A673 (cell line): ENCODE measurements at regions not wholly inside any gene's neighbourhood (a gene's known extent, or its start where the extent isn't known, plus 50 kb on each side); places are given as distances from the start of the nearest gene placed in this dataset.

ENCODE experiments used
- BruUV-seq: library from RNA; stranded (reverse); fragments of 400-500 nt; replicated peaks from 2 replicates; lab custom pipeline; 2021; lab: Mats Ljungman, UMichigan
- CTCF ChIA-PET: fragments of 300-600 bp; sonication (Branson Sonifier 250); formaldehyde crosslinking; loops from one replicate; lab custom pipeline; 2022; ENCODE audit warnings: antibody characterized with exemption; lab: Charles Lee
- POLR2A ChIA-PET: fragments of 300-600 bp; sonication (Branson Sonifier 250); formaldehyde crosslinking; loops from one replicate; lab custom pipeline; 2022; ENCODE audit warnings: antibody characterized with exemption; ENCODE audit not compliant: low non-redundant PET; lab: Charles Lee
- DNase-seq: peaks from one replicate; pipeline ENCODE4 v3.0.0-alpha.2; 2015; ENCODE audit warnings: low spot score
- H3K27ac ChIP-seq: fragments of 200-600 bp; sonication (generic); 2 replicates; pipeline ENCODE4 v1.5.1; 2016; ENCODE audit warnings: mixed run types, low read depth, mild to moderate bottlenecking, mixed read lengths, antibody characterized with exemption, low read length; ENCODE audit not compliant: poor library complexity, severe bottlenecking
- H3K27me3 ChIP-seq: fragments of 200-600 bp; sonication (generic); replicated peaks from 2 replicates; pipeline ENCODE4 v1.6.1; 2017; ENCODE audit warnings: mixed run types, low read depth, mild to moderate bottlenecking, mixed read lengths, antibody characterized with exemption, low read length; ENCODE audit not compliant: insufficient read depth, poor library complexity
- H3K36me3 ChIP-seq: fragments of 200-600 bp; sonication (generic); 2 replicates; pipeline ENCODE4 v1.6.1; 2016; ENCODE audit warnings: mixed run types, mild to moderate bottlenecking, mixed read lengths, antibody characterized with exemption, low read length; ENCODE audit not compliant: insufficient read depth, poor library complexity, severe bottlenecking
- H3K4me1 ChIP-seq: fragments of 200-600 bp; sonication (generic); 2 replicates; pipeline ENCODE4 v1.6.1; 2017; ENCODE audit warnings: mixed run types, mild to moderate bottlenecking, mixed read lengths, antibody characterized with exemption, low read length; ENCODE audit not compliant: insufficient read depth, poor library complexity, severe bottlenecking
- H3K4me3 ChIP-seq: fragments of 200-600 bp; sonication (generic); 2 replicates; pipeline ENCODE4 v1.5.1; 2016; ENCODE audit warnings: low read depth, mixed run types, mild to moderate bottlenecking, mixed read lengths, low read length; ENCODE audit not compliant: poor library complexity, severe bottlenecking
- H3K9me3 ChIP-seq: fragments of 200-600 bp; sonication (generic); 2 replicates; pipeline ENCODE4 v1.6.1; 2016; ENCODE audit warnings: mixed run types, low read depth, mild to moderate bottlenecking, mixed read lengths, antibody characterized with exemption, low read length; ENCODE audit not compliant: poor library complexity, severe bottlenecking
- EZH2 ChIP-seq: fragments of 200-600 bp; sonication (generic); IDR thresholded peaks from 2 replicates; pipeline ENCODE4 v1.6.1; 2017; ENCODE audit warnings: borderline replicate concordance, low read depth, mild to moderate bottlenecking, mixed read lengths, antibody characterized with exemption, low read length; ENCODE audit not compliant: poor library complexity, severe bottlenecking
- intact Hi-C: fragments of 100-400 bp; cut with micrococcal nuclease; formaldehyde crosslinking; loops from one replicate; pipeline ENCODE4 v1.10.0; 2022; ENCODE audit not compliant: unreplicated experiment
- TF ChIP-seq, protein P1 (sequence below): fragments of 300-800, 200-600 bp; sonication (generic); conservative IDR thresholded peaks from 2 replicates; pipeline ENCODE4 v1.5.1; 2017; ENCODE audit warnings: low read depth, mild to moderate bottlenecking, antibody characterized with exemption, low read length, moderate library complexity, mixed read lengths

DNA sequence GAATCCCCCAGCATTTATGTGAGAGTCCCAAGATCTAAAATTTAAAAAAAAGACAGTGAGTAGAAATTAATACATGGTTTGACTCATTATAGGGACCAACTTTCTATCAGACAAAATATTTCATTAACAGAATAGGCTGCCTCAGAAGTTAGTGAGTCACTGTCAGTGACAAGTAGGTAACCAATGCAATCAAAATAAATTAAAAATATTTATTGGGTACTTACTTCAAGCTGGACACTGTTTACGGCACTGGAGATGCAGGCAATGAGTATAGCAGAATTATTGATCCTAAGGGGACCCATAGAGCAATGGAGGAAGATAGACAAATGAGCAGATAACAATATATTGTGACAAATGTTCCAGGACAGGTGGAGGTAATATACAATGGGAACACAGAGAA lies 135.6 kb upstream of the BCL6 start:
- no peaks in the 10 kb centered on the region for H3K4me1 ChIP-seq
- H3K27ac ChIP-seq, result no peak overlapping the region
- H3K9me3 ChIP-seq, result no peaks in the 10 kb centered on the region
- H3K36me3 ChIP-seq, result no peaks in the 10 kb centered on the region
- H3K27me3 ChIP-seq, result no peaks in the 10 kb centered on the region
- ChIA-PET POLR2A (no interaction called here), CTCF (no interaction called here)
- no peak for TF ChIP-seq EZH2
- TF ChIP-seq, protein P1, sequence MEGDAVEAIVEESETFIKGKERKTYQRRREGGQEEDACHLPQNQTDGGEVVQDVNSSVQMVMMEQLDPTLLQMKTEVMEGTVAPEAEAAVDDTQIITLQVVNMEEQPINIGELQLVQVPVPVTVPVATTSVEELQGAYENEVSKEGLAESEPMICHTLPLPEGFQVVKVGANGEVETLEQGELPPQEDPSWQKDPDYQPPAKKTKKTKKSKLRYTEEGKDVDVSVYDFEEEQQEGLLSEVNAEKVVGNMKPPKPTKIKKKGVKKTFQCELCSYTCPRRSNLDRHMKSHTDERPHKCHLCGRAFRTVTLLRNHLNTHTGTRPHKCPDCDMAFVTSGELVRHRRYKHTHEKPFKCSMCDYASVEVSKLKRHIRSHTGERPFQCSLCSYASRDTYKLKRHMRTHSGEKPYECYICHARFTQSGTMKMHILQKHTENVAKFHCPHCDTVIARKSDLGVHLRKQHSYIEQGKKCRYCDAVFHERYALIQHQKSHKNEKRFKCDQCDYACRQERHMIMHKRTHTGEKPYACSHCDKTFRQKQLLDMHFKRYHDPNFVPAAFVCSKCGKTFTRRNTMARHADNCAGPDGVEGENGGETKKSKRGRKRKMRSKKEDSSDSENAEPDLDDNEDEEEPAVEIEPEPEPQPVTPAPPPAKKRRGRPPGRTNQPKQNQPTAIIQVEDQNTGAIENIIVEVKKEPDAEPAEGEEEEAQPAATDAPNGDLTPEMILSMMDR, result no peak
- BruUV-seq, result no TSS peak
- DNase-seq, result no peak
- no peak overlapping the region for H3K4me3 ChIP-seq
- intact Hi-C loops, result no loop called here

DNA sequence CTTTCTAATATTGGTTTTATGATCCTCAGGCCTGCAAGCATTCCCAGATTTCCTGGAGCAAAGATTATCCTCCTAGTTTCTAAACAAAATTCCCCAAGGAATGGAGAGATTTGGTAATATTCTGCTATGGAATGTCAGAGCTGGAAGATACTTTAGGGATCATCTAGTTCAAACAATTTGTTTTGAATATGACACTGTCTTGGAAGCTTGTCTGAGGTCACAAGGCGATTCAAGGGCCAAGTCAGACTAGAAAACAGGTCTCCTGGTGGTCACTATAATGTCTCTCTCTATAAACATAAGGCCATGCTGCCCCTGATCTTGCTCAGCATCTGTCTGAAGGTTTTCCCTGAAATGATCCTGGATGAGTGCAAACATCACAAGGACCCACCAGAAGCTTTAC lies 143.4 kb upstream of the BCL6 start:
- Histone ChIP-seq H3K27ac (no peak overlapping the region), H3K4me3 (no peak overlapping the region), H3K4me1 (no peaks in the 10 kb centered on the region), H3K36me3 (no peaks in the 10 kb centered on the region), H3K9me3 (no peaks in the 10 kb centered on the region), H3K27me3 (no peaks in the 10 kb centered on the region)
- no TSS peak for BruUV-seq
- no peak for TF ChIP-seq EZH2
- TF ChIP-seq, protein P1, result no peak
- no peak for DNase-seq
- intact Hi-C loops, result no loop called here
- CTCF ChIA-PET, result no interaction called here
- POLR2A ChIA-PET, result no interaction called here

DNA sequence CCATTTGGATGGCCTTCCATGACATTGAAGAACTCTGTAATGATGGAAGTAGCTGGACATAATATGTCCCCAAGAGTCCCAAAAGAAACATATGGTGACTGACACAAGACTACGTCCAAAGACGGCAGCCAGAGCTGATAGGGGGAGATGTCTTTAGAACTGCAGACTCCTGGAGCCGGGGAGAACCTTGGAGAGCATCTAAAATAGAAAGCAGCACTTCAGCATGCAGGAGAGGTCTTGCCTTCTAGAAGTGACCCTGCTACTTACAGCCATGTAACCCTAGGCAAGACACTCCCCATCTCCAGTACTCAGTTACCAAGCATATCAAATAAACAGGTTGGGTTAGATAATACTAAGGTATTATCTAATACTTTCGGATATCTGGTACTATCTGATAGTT lies 143.8 kb upstream of the BCL6 start:
- Histone ChIP-seq H3K9me3 (no peaks in the 10 kb centered on the region), H3K4me1 (no peaks in the 10 kb centered on the region), H3K27me3 (no peaks in the 10 kb centered on the region), H3K27ac (no peak overlapping the region), H3K4me3 (no peak overlapping the region), H3K36me3 (no peaks in the 10 kb centered on the region)
- BruUV-seq, result no TSS peak
- ChIA-PET CTCF (no interaction called here), POLR2A (no interaction called here)
- TF ChIP-seq EZH2, result no peak
- TF ChIP-seq, protein P1, result no peak
- no peak for DNase-seq
- intact Hi-C loops, result no loop called here
